ENCODE measurements at regions not wholly inside any gene's neighbourhood (a gene's known extent, or its start where the extent isn't known, plus 50 kb on each side); places are given as distances from the start of the nearest gene placed in this dataset.

GRCh38 chr7:116339564-116339963 is 129.2 kb downstream of the TES start:
- intact Hi-C loops (cut with micrococcal nuclease): no loop called here
- no TSS peak for BruUV-seq (replicated peaks)
- no peaks in the 10 kb centered on the region for H4K20me1 ChIP-seq (replicated peaks; ENCODE audit: control insufficient read depth, insufficient read depth, low read length)
- no peak overlapping the region for H3K9ac ChIP-seq (ENCODE audit: insufficient read depth in 1 of 2, low read depth in 2 of 2, low read length in 2 of 2)
- DNase-seq (ENCODE audit: extremely low read depth in 1 of 4, low spot score in 3 of 4) (peak; percentile 27 to 47 (median 34)), FAIRE-seq (peak; percentile 35), ATAC-seq (peak; percentile 34)
- ChIA-PET CTCF (ENCODE audit: low intra/inter-chr PET ratio) (no interaction called here), POLR2A (interaction anchor here (1.1 kb wide), 1 partner anchor 13 kb away, joined by 3 read pairs; no protein-coding TSS in a partner anchor)
- no peaks in the 10 kb centered on the region for H3K36me3 ChIP-seq (ENCODE audit: control insufficient read depth, insufficient read depth, low read length)
- peaks cover 0 to 16% of the 10 kb centered on the region in 2 experiments; a peak in 3 of 5 replicates for H3K4me1 ChIP-seq (replicated peaks in 1 of 2; ENCODE audit: control insufficient read depth in 2 of 2, insufficient read depth in 2 of 2, low read length in 2 of 2)
- no peak overlapping the region for H3K4me3 ChIP-seq
- in situ Hi-C loops (cut with MboI): no loop called here
- no peaks in the 10 kb centered on the region; a peak in 1 of 5 replicates for H3K27me3 ChIP-seq (ENCODE audit: control insufficient read depth in 2 of 2, insufficient read depth in 2 of 2, low read length in 2 of 2)
- no peak overlapping the region for H3K27ac ChIP-seq (ENCODE audit: extremely low read depth, low read depth, low read length)
- no peaks in the 10 kb centered on the region for H3K9me3 ChIP-seq (replicated peaks; ENCODE audit: control insufficient read depth, insufficient read depth, low read depth, low read length)
- H3K4me2 ChIP-seq (ENCODE audit: insufficient read depth, low read length): peak overlapping the region; percentile 5; the same call in 1 of the 2 replicates
- H3K79me2 ChIP-seq (ENCODE audit: control insufficient read depth, insufficient read depth, low read length): no peaks in the 10 kb centered on the region
- WGBS (ENCODE audit: insufficient coverage, low coverage, missing lambda C conversion rate): 0% methylated on average over 3 of the region's 3 CpGs
- H2AFZ ChIP-seq (ENCODE audit: low read depth, low read length): peak overlapping the region; percentile 8; the same call in 1 of the 2 replicates
- no peaks in the 10 kb centered on the region for H3K9me1 ChIP-seq (ENCODE audit: control insufficient read depth, insufficient read depth, low read length)
- TF ChIP-seq FOSL1 (tag; conservative IDR thresholded peaks at IDR 0.05) (peak; percentile 66), HOXB6 (CRISPR knock-in tag; IDR thresholded peaks at IDR 0.05; ENCODE audit: borderline replicate concordance) (no peak), SFPQ (IDR thresholded peaks at IDR 0.05; ENCODE audit: low read depth, low read length) (no peak), HMBOX1 (IDR thresholded peaks at IDR 0.05) (0 out of 2 replicates have a peak, but pooled peaks have one; percentile 33), CBFA2T3 (IDR thresholded peaks at IDR 0.05) (peak; percentile 76), CREM (IDR thresholded peaks at IDR 0.05; ENCODE audit: low read depth) (peak; percentile 40; the same call in 1 of the 2 replicates), ARID1B (IDR thresholded peaks at IDR 0.05) (peak; percentile 75), MEF2D (tag; conservative IDR thresholded peaks at IDR 0.05; ENCODE audit: low read depth) (peak; percentile 62; the same call in 1 of the 2 replicates), KDM2B (CRISPR knock-in tag; IDR thresholded peaks at IDR 0.05) (no peak), ZNF384 (IDR thresholded peaks at IDR 0.05; ENCODE audit: low read depth, low read length) (peak; percentile 76), SMARCA4 (IDR thresholded peaks at IDR 0.05) (peak; percentile 53), MAFG (tag; conservative IDR thresholded peaks at IDR 0.05) (0 out of 2 replicates have a peak, but pooled peaks have one; percentile 12), XRCC5 (IDR thresholded peaks at IDR 0.05; ENCODE audit: low read depth, low read length) (no peak), MECOM (CRISPR knock-in tag; IDR thresholded peaks at IDR 0.05) (no peak), NCOR1 (IDR thresholded peaks at IDR 0.05) (no peak), RCOR1 (IDR thresholded peaks at IDR 0.05; ENCODE audit: borderline replicate concordance in 1 of 2, low read depth in 2 of 2, low read length in 2 of 2) (peak in 1 of 2 experiments; percentile 17; a peak in 1 of 4 replicates), SPI1 (IDR thresholded peaks at IDR 0.05; ENCODE audit: borderline replicate concordance, low read depth, low read length) (no peak), SMARCE1 (IDR thresholded peaks at IDR 0.05) (peak; percentile 58; the same call in 1 of the 2 replicates)
- TF ChIP-seq, protein P1, sequence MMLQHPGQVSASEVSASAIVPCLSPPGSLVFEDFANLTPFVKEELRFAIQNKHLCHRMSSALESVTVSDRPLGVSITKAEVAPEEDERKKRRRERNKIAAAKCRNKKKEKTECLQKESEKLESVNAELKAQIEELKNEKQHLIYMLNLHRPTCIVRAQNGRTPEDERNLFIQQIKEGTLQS (IDR thresholded peaks at IDR 0.05): peak; percentile 48; the same call in 1 of the 2 replicates
- TF ChIP-seq, protein P1 (CRISPR knock-in tag; conservative IDR thresholded peaks at IDR 0.05): no peak

Data from K562 (cell line).